ENCODE measurements at regions not wholly inside any gene's neighbourhood (a gene's known extent, or its start where the extent isn't known, plus 50 kb on each side); places are given as distances from the start of the nearest gene placed in this dataset.
"Not testable (repeated sequence)": the region's sequence is repeated elsewhere in the genome, so short reads cannot be mapped to it uniquely, and the experiment has no call there.

GRCh38 chr1:102163799-102164198, 167.1 kb upstream of the OLFM3 start:
- Histone ChIP-seq H3K27me3 (ENCODE audit: insufficient read depth, low read length, poor library complexity, severe bottlenecking) (no peaks in the 10 kb centered on the region), H3K27ac (ENCODE audit: low read depth, low read length) (no peak overlapping the region), H3K4me3 (ENCODE audit: low read length) (no peak overlapping the region), H3K36me3 (ENCODE audit: insufficient read depth, low read length) (no peaks in the 10 kb centered on the region), H3K9me3 (ENCODE audit: low read length) (no peaks in the 10 kb centered on the region), H3K4me1 (ENCODE audit: insufficient read depth, low read length) (no peaks in the 10 kb centered on the region)
- Mint-ChIP-seq H3K4me1 (no peaks in the 10 kb centered on the region), H3K36me3 (no peaks in the 10 kb centered on the region), H3K27me3 (no peaks in the 10 kb centered on the region), H3K9me3 (peaks cover 0 to 5% (median 0%) of the 10 kb centered on the region in 5 donors), H3K27ac (peak overlapping the region in 1 of 8 donors; percentile 46), H3K4me3 (no peak overlapping the region)
- ChIA-PET CTCF (no interaction called here), POLR2A (no interaction called here)
- DNase-seq, result no peak

GRCh38 chr1:102151242-102151641, 154.5 kb upstream of the OLFM3 start:
- peaks cover 0 to 12% (median 0%) of the 10 kb centered on the region in 5 donors for H3K9me3 Mint-ChIP-seq
- Histone ChIP-seq H3K4me1 (ENCODE audit: insufficient read depth, low read length) (no peaks in the 10 kb centered on the region), H3K4me3 (ENCODE audit: low read length) (no peak overlapping the region), H3K27me3 (ENCODE audit: insufficient read depth, low read length, poor library complexity, severe bottlenecking) (no peaks in the 10 kb centered on the region), H3K27ac (ENCODE audit: low read depth, low read length) (no peak overlapping the region), H3K9me3 (ENCODE audit: low read length) (no peaks in the 10 kb centered on the region), H3K36me3 (ENCODE audit: insufficient read depth, low read length) (no peaks in the 10 kb centered on the region)
- no peak overlapping the region for H3K27ac Mint-ChIP-seq
- no peak overlapping the region for H3K4me3 Mint-ChIP-seq
- H3K36me3 Mint-ChIP-seq, result no peaks in the 10 kb centered on the region
- H3K27me3 Mint-ChIP-seq, result no peaks in the 10 kb centered on the region
- CTCF ChIA-PET, result no interaction called here
- POLR2A ChIA-PET, result no interaction called here
- no peaks in the 10 kb centered on the region for H3K4me1 Mint-ChIP-seq
- DNase-seq, result no peak

- no peak overlapping the region for H3K4me3 Mint-ChIP-seq
- peaks cover 0 to 4% (median 3%) of the 10 kb centered on the region in 5 donors for H3K9me3 Mint-ChIP-seq
Measured at GRCh38 chr1:102120910-102121309, 124.2 kb upstream of the OLFM3 start.

GRCh38 chr1:102118150-102118549, 121.4 kb upstream of the OLFM3 start:
- Mint-ChIP-seq H3K4me1 (no peaks in the 10 kb centered on the region), H3K36me3 (no peaks in the 10 kb centered on the region), H3K4me3 (no peak overlapping the region), H3K9me3 (peaks cover 0 to 4% (median 2%) of the 10 kb centered on the region in 5 donors), H3K27ac (peak overlapping the region in 1 of 8 donors; percentile 38), H3K27me3 (no peaks in the 10 kb centered on the region)
- no peak for DNase-seq
- H3K4me3 ChIP-seq (ENCODE audit: low read length), result no peak overlapping the region
- ChIA-PET CTCF (no interaction called here), POLR2A (no interaction called here)
- no peak overlapping the region for H3K27ac ChIP-seq (ENCODE audit: low read depth, low read length)
- H3K27me3 ChIP-seq (ENCODE audit: insufficient read depth, low read length, poor library complexity, severe bottlenecking), result no peaks in the 10 kb centered on the region
- H3K9me3 ChIP-seq (ENCODE audit: low read length), result no peaks in the 10 kb centered on the region
- no peaks in the 10 kb centered on the region for H3K4me1 ChIP-seq (ENCODE audit: insufficient read depth, low read length)
- H3K36me3 ChIP-seq (ENCODE audit: insufficient read depth, low read length), result no peaks in the 10 kb centered on the region

More at GRCh38 chr1:102120910-102121309, 124.2 kb upstream of the OLFM3 start:
- CTCF ChIA-PET, result no interaction called here
- Mint-ChIP-seq H3K4me1 (no peaks in the 10 kb centered on the region), H3K27ac (no peak overlapping the region), H3K36me3 (no peaks in the 10 kb centered on the region), H3K27me3 (no peaks in the 10 kb centered on the region)
- POLR2A ChIA-PET, result no interaction called here
- Histone ChIP-seq H3K4me3 (ENCODE audit: low read length) (no peak overlapping the region), H3K27ac (ENCODE audit: low read depth, low read length) (no peak overlapping the region), H3K4me1 (ENCODE audit: insufficient read depth, low read length) (no peaks in the 10 kb centered on the region), H3K36me3 (ENCODE audit: insufficient read depth, low read length) (no peaks in the 10 kb centered on the region), H3K9me3 (ENCODE audit: low read length) (no peaks in the 10 kb centered on the region), H3K27me3 (ENCODE audit: insufficient read depth, low read length, poor library complexity, severe bottlenecking) (no peaks in the 10 kb centered on the region)
- DNase-seq, result no peak

DNA sequence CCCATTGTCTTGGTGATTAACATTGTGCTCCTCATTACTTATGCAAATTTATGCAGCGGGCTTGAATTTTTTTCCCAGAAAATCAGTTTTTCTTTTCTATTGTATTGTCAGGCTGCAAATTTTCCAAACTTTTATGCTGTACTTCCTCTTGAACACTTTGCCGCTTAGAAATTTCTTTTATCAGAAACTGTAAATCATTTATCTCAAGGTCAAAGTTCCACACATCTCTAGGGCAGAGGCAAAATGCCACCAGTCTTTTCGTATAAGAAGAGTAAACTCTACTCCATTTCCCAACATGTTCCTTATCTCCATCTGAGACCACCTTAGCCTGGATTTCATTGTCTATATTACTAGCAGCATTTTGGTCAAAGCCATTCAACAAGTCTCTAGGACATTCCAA, 113.9 kb upstream of the OLFM3 start:
- no peaks in the 10 kb centered on the region for H3K27me3 ChIP-seq (ENCODE audit: insufficient read depth, low read length, poor library complexity, severe bottlenecking)
- DNase-seq, result no peak
- Mint-ChIP-seq H3K4me1 (no peaks in the 10 kb centered on the region), H3K27me3 (no peaks in the 10 kb centered on the region), H3K4me3 (no peak overlapping the region), H3K9me3 (peaks cover 0 to 11% (median 8%) of the 10 kb centered on the region in 5 donors), H3K27ac (no peak overlapping the region), H3K36me3 (no peaks in the 10 kb centered on the region)
- no peaks in the 10 kb centered on the region for H3K4me1 ChIP-seq (ENCODE audit: insufficient read depth, low read length)
- H3K9me3 ChIP-seq (ENCODE audit: low read length), result no peaks in the 10 kb centered on the region
- no peak overlapping the region for H3K4me3 ChIP-seq (ENCODE audit: low read length)
- POLR2A ChIA-PET, result no interaction called here
- no peak overlapping the region for H3K27ac ChIP-seq (ENCODE audit: low read depth, low read length)
- CTCF ChIA-PET, result no interaction called here
- no peaks in the 10 kb centered on the region for H3K36me3 ChIP-seq (ENCODE audit: insufficient read depth, low read length)

DNA sequence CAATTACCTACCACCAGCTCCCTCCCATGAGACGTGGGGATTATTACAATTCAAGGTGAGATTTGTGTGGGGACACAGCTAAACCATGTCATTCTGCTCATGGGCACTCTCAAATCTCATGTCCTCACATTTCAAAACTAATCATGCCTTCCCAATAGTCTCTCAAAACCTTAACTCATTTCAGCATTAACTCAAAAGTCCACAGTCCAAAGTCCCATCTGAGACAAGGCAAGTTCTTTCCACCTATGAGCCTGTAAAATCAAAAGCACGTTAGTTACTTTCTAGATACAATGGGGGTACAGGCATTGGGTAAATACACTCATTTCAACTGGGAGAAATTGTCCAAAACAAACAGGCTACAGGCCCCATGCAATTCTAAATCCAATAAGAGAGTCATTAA, 112.8 kb upstream of the OLFM3 start:
- H3K9me3 Mint-ChIP-seq, result peaks cover 0 to 11% (median 8%) of the 10 kb centered on the region in 5 donors
- POLR2A ChIA-PET; H3K27me3 ChIP-seq (ENCODE audit: insufficient read depth, low read length, poor library complexity, severe bottlenecking); H3K36me3 Mint-ChIP-seq; H3K4me3 Mint-ChIP-seq; H3K4me3 ChIP-seq (ENCODE audit: low read length); H3K4me1 ChIP-seq (ENCODE audit: insufficient read depth, low read length); H3K9me3 ChIP-seq (ENCODE audit: low read length); H3K4me1 Mint-ChIP-seq; H3K27ac ChIP-seq (ENCODE audit: low read depth, low read length); H3K36me3 ChIP-seq (ENCODE audit: insufficient read depth, low read length); CTCF ChIA-PET; H3K27ac Mint-ChIP-seq; H3K27me3 Mint-ChIP-seq; DNase-seq: not testable (repeated sequence)

- Mint-ChIP-seq H3K27ac (no peak overlapping the region), H3K4me1 (no peaks in the 10 kb centered on the region), H3K36me3 (no peaks in the 10 kb centered on the region), H3K9me3 (peaks cover 0 to 11% (median 8%) of the 10 kb centered on the region in 5 donors), H3K4me3 (no peak overlapping the region), H3K27me3 (no peaks in the 10 kb centered on the region)
- CTCF ChIA-PET, result no interaction called here
- no peak overlapping the region for H3K27ac ChIP-seq (ENCODE audit: low read depth, low read length)
- H3K9me3 ChIP-seq (ENCODE audit: low read length), result no peaks in the 10 kb centered on the region
- no peaks in the 10 kb centered on the region for H3K4me1 ChIP-seq (ENCODE audit: insufficient read depth, low read length)
- no peaks in the 10 kb centered on the region for H3K27me3 ChIP-seq (ENCODE audit: insufficient read depth, low read length, poor library complexity, severe bottlenecking)
- POLR2A ChIA-PET, result no interaction called here
- no peak overlapping the region for H3K4me3 ChIP-seq (ENCODE audit: low read length)
- no peak for DNase-seq
- no peaks in the 10 kb centered on the region for H3K36me3 ChIP-seq (ENCODE audit: insufficient read depth, low read length)
Measured at GRCh38 chr1:102107441-102107840, 110.7 kb upstream of the OLFM3 start.

DNA sequence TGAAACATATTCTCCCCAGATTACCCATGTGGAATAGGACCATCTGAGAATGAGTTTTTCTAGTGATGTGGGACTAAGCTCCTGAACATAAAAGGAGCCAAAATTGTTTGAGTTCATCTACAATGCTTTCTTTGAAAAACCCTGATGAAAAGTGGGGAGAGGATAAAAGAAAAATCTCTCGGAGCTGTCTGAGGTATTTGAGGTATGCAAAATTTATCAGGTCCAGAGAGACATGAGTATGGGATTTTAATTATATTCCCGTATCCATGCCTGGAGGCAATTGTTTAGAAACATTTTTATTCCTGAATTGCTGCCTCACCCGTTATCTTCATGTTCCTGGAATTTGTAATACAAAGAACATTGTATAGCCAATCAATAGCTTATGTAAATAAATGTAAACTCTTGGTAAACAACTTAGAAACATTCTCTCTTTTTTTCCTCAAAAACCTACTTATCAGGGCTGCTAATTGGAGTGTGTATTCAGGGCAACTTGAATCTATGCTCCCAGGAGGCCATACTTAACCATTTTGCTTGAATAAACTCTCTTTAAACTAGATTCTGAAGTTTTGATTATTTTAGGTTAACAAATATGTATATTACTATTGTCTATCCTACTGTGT, 109.3 kb upstream of the OLFM3 start:
- Histone ChIP-seq H3K9me3 (ENCODE audit: low read length) (no peaks in the 10 kb centered on the region), H3K27ac (ENCODE audit: low read depth, low read length) (no peak overlapping the region), H3K4me3 (ENCODE audit: low read length) (no peak overlapping the region), H3K27me3 (ENCODE audit: insufficient read depth, low read length, poor library complexity, severe bottlenecking) (no peaks in the 10 kb centered on the region), H3K36me3 (ENCODE audit: insufficient read depth, low read length) (no peaks in the 10 kb centered on the region), H3K4me1 (ENCODE audit: insufficient read depth, low read length) (no peaks in the 10 kb centered on the region)
- no peak overlapping the region for H3K27ac Mint-ChIP-seq
- ChIA-PET CTCF (no interaction called here), POLR2A (no interaction called here)
- peaks cover 0 to 11% (median 6%) of the 10 kb centered on the region in 5 donors for H3K9me3 Mint-ChIP-seq
- H3K36me3 Mint-ChIP-seq, result no peaks in the 10 kb centered on the region
- H3K27me3 Mint-ChIP-seq, result no peaks in the 10 kb centered on the region
- H3K4me3 Mint-ChIP-seq, result no peak overlapping the region
- H3K4me1 Mint-ChIP-seq, result no peaks in the 10 kb centered on the region
- no peak for DNase-seq

DNA sequence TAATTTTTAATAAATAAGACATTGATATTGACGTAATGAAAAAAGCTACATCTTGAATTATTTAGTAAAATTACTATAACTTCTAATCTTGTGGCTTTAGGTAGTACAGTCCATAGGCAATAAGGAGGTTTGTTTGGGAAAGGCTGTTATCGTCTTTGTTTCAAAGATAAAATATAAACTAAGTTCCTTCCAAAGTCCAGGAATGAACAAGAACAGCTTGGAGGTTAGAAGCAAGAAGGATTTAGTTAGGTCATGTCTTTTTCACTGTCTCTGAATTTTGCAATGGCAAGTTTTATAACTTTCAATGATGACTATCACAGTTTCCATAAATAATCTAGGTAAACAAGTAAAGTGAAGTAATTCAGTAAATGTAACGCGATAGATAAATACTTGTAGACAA, 106.9 kb upstream of the OLFM3 start:
- no peaks in the 10 kb centered on the region for H3K9me3 ChIP-seq (ENCODE audit: low read length)
- CTCF ChIA-PET, result no interaction called here
- Mint-ChIP-seq H3K4me3 (no peak overlapping the region), H3K27me3 (no peaks in the 10 kb centered on the region), H3K27ac (no peak overlapping the region), H3K36me3 (no peaks in the 10 kb centered on the region), H3K9me3 (peaks cover 0 to 8% (median 5%) of the 10 kb centered on the region in 5 donors), H3K4me1 (no peaks in the 10 kb centered on the region)
- POLR2A ChIA-PET, result no interaction called here
- no peak overlapping the region for H3K27ac ChIP-seq (ENCODE audit: low read depth, low read length)
- no peak overlapping the region for H3K4me3 ChIP-seq (ENCODE audit: low read length)
- H3K4me1 ChIP-seq (ENCODE audit: insufficient read depth, low read length), result no peaks in the 10 kb centered on the region
- H3K36me3 ChIP-seq (ENCODE audit: insufficient read depth, low read length), result no peaks in the 10 kb centered on the region
- DNase-seq, result no peak
- H3K27me3 ChIP-seq (ENCODE audit: insufficient read depth, low read length, poor library complexity, severe bottlenecking), result no peaks in the 10 kb centered on the region
